ENCODE measurements at regions not wholly inside any gene's neighbourhood (a gene's known extent, or its start where the extent isn't known, plus 50 kb on each side); places are given as distances from the start of the nearest gene placed in this dataset.

DNA sequence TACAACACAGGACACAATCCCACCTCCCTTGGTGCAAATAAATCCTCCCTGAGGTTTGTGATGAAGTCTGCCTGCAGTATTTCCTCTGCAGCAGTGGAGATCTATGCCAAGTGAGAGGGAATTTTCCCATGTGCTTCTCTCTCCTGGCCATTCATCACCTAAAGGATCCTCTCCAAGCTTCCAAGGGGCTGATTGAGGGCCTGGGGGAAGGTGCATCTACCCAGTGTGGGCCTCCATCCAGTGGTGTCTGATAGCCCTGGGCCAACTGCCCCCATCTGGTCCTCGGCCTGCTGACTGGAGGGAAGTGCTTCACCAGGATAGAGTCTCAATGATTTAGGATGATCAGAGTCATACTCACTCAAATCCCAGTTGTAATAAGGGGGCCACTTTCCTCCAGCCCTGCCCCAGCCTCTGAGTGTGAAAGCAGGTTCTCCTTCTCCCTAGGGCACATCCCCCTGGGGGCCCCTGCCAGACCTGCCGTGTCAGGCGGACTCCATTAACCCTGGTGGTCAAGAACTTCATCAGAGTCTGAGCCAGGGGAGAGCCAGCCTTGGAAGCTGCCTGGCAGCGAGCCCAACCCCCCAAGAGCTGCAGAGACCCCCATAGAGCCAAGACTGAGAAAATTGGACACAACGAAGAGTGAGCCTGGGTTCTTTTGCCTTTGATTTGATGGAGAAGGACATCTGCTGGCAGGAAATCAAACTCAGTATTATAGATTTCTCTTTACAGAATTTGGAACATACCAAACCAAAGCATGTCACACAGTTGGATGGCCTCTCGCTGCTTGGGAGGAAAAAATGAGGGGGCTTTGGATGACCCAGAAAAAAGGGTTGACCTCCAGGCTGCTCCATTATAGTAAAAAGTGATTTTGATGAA is 509.6 kb downstream of the CMPK2 start:
- TF ChIP-seq, protein P1, sequence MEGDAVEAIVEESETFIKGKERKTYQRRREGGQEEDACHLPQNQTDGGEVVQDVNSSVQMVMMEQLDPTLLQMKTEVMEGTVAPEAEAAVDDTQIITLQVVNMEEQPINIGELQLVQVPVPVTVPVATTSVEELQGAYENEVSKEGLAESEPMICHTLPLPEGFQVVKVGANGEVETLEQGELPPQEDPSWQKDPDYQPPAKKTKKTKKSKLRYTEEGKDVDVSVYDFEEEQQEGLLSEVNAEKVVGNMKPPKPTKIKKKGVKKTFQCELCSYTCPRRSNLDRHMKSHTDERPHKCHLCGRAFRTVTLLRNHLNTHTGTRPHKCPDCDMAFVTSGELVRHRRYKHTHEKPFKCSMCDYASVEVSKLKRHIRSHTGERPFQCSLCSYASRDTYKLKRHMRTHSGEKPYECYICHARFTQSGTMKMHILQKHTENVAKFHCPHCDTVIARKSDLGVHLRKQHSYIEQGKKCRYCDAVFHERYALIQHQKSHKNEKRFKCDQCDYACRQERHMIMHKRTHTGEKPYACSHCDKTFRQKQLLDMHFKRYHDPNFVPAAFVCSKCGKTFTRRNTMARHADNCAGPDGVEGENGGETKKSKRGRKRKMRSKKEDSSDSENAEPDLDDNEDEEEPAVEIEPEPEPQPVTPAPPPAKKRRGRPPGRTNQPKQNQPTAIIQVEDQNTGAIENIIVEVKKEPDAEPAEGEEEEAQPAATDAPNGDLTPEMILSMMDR (IDR thresholded peaks at IDR 0.05; ENCODE audit: low read depth, low read length): no peak
- TF ChIP-seq POLR2A (IDR thresholded peaks at IDR 0.05; ENCODE audit: extremely low read depth, insufficient read length): no peak
- TF ChIP-seq, protein P2, sequence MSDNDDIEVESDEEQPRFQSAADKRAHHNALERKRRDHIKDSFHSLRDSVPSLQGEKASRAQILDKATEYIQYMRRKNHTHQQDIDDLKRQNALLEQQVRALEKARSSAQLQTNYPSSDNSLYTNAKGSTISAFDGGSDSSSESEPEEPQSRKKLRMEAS (IDR thresholded peaks at IDR 0.05; ENCODE audit: low read depth, low read length): no peak
